Kidney epithelial cell (primary cell): ENCODE measurements at regions not wholly inside any gene's neighbourhood (a gene's known extent, or its start where the extent isn't known, plus 50 kb on each side); places are given as distances from the start of the nearest gene placed in this dataset.

Source experiments
- DNase-seq: peaks from one replicate; pipeline ENCODE4 v3.0.0-alpha.2; 2010; ENCODE audit warnings: low read depth
- H3K27me3 ChIP-seq: 2 replicates; pipeline ENCODE4 v1.6.0; 2011; ENCODE audit warnings: low read length; ENCODE audit not compliant: control insufficient read depth, insufficient read depth
- H3K36me3 ChIP-seq: 2 replicates; pipeline ENCODE4 v1.5.1; 2011; ENCODE audit warnings: low read length; ENCODE audit not compliant: control insufficient read depth, insufficient read depth
- H3K4me3 ChIP-seq: 2 replicates; pipeline ENCODE4 v1.5.1; 2011; ENCODE audit warnings: low read depth, mild to moderate bottlenecking, control low read depth, low read length
- CTCF ChIP-seq: IDR thresholded peaks from 2 replicates; pipeline ENCODE4 v1.5.1; 2011; ENCODE audit warnings: mild to moderate bottlenecking, moderate library complexity, low read length, control low read depth, inconsistent platforms; ENCODE audit not compliant: insufficient read depth, poor library complexity, severe bottlenecking

GRCh38 chr2:34961822-34962221 lies 1362.7 kb upstream of the FAM98A start:
- H3K4me3 ChIP-seq = no peak overlapping the region
- DNase-seq = no peak
- TF ChIP-seq CTCF = no peak
- no peaks in the 10 kb centered on the region for H3K36me3 ChIP-seq
- H3K27me3 ChIP-seq = no peaks in the 10 kb centered on the region

GRCh38 chr2:34954758-34955157 lies 1355.7 kb upstream of the FAM98A start:
- H3K4me3 ChIP-seq = no peak overlapping the region
- DNase-seq = no peak
- no peak for TF ChIP-seq CTCF
- H3K36me3 ChIP-seq = no peaks in the 10 kb centered on the region
- no peaks in the 10 kb centered on the region for H3K27me3 ChIP-seq

DNA sequence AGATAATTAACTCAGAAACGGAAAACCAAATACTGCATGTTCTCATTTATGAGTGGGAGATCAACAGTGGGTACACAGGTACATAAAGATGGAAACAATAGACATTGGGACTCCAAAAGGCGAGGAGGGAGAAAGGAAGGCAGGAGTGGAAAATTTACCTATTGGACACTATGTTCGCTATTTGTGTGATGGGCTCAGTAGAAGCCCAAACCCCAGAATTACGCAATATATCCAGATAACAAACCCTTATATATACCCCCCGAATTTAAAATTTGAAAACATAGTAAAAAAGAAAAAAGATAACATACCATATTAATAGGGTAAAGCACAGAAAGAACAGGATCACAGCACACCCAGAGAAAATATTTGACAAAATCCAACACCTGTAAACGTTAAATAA lies 1351.7 kb upstream of the FAM98A start:
- DNase-seq = no peak
- TF ChIP-seq CTCF = no peak
- no peak overlapping the region for H3K4me3 ChIP-seq
- no peaks in the 10 kb centered on the region for H3K36me3 ChIP-seq
- H3K27me3 ChIP-seq = no peaks in the 10 kb centered on the region

- Histone ChIP-seq H3K27me3 (no peaks in the 10 kb centered on the region), H3K36me3 (no peaks in the 10 kb centered on the region), H3K4me3 (no peak overlapping the region)
- DNase-seq = no peak
- TF ChIP-seq CTCF = no peak
Measured at GRCh38 chr2:34949316-34949715, 1350.2 kb upstream of the FAM98A start.

- Histone ChIP-seq H3K4me3 (no peak overlapping the region), H3K36me3 (no peaks in the 10 kb centered on the region), H3K27me3 (no peaks in the 10 kb centered on the region)
- DNase-seq = no peak
- TF ChIP-seq CTCF = no peak
Measured at GRCh38 chr2:34936089-34936488, 1337.0 kb upstream of the FAM98A start.

DNA sequence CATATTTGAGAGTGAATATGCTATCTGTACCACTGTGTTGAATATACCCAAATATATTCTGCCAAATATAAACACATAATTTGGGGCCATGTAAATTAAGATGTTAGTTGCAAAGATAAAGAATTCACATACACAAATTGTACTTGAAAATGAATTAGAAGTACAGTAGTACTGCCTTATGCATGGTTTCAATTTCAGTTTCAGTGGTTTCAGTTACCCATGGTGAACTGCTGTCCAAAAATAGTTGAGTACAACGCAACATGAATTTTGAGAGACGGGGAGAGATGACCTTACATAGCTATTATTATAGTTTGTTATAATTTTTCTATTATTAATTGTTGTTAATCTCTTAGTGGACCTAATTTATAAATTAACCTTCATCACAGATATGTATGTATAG lies 1313.0 kb upstream of the FAM98A start:
- Histone ChIP-seq H3K27me3 (no peaks in the 10 kb centered on the region), H3K36me3 (no peaks in the 10 kb centered on the region), H3K4me3 (no peak overlapping the region)
- no peak for TF ChIP-seq CTCF
- DNase-seq = no peak
